Stimulated activated naive CD8-positive, alpha-beta T cell treated with anti-CD3 and anti-CD28 coated beads, Interleukin-15, amount 100 ng/mL, for 72 hours (primary cell): ENCODE measurements at regions not wholly inside any gene's neighbourhood (a gene's known extent, or its start where the extent isn't known, plus 50 kb on each side); places are given as distances from the start of the nearest gene placed in this dataset.

Experiments used
- ATAC-seq: fragments of 150-1000 bp; cut with Tn5 transposase; 2 replicates; pipeline ENCODE4 v1.10.0; 2021; ENCODE audit warnings: mild to moderate bottlenecking, moderate library complexity
- DNase-seq, 2 donors: peaks; one replicate each; pipeline ENCODE4 v3.0.0; 2021 to 2022
- H3K27ac Mint-ChIP-seq, 2 donors: one replicate each; pipeline ENCODE4 v1.8.0; 2022; ENCODE audit warnings: mild to moderate bottlenecking in 2 of 2, mixed read lengths in 2 of 2, moderate library complexity in 2 of 2
- H3K27me3 Mint-ChIP-seq: one replicate; pipeline ENCODE4 v1.8.0; 2022; ENCODE audit warnings: mixed read lengths
- H3K4me1 Mint-ChIP-seq: one replicate; pipeline ENCODE4 v1.8.0; 2022; ENCODE audit warnings: mild to moderate bottlenecking, mixed read lengths
- H3K4me3 Mint-ChIP-seq, 2 donors: one replicate each; pipeline ENCODE4 v1.8.0; 2022; ENCODE audit warnings: mild to moderate bottlenecking in 2 of 2, mixed read lengths in 2 of 2, moderate library complexity in 1 of 2
- H3K9me3 Mint-ChIP-seq, 2 donors: one replicate each; pipeline ENCODE4 v1.8.0; 2022; ENCODE audit warnings: mixed read lengths in 2 of 2

- H3K4me1 Mint-ChIP-seq = no peaks in the 10 kb centered on the region
- DNase-seq = no peak
- H3K4me3 Mint-ChIP-seq = no peak overlapping the region
- peaks cover 44% of the 10 kb centered on the region for H3K27me3 Mint-ChIP-seq
- peak overlapping the region; percentile 14 to 84 for H3K27ac Mint-ChIP-seq
- ATAC-seq = no peak
- H3K9me3 Mint-ChIP-seq = no peaks in the 10 kb centered on the region
Measured at GRCh38 chr7:155865830-155866525, 53.7 kb upstream of the SHH start.

- ATAC-seq (no peak), DNase-seq (no peak)
- no peaks in the 10 kb centered on the region for H3K9me3 Mint-ChIP-seq
- H3K4me3 Mint-ChIP-seq = no peak overlapping the region
- H3K4me1 Mint-ChIP-seq = no peaks in the 10 kb centered on the region
- peaks cover 35% of the 10 kb centered on the region for H3K27me3 Mint-ChIP-seq
- H3K27ac Mint-ChIP-seq = no peak overlapping the region
Measured at GRCh38 chr7:155864991-155865690, 52.9 kb upstream of the SHH start.

GRCh38 chr7:155864271-155864985 is 52.2 kb upstream of the SHH start:
- H3K27ac Mint-ChIP-seq = no peak overlapping the region
- DNase-seq = no peak
- peaks cover 35% of the 10 kb centered on the region for H3K27me3 Mint-ChIP-seq
- no peak for ATAC-seq
- H3K4me1 Mint-ChIP-seq = no peaks in the 10 kb centered on the region
- H3K4me3 Mint-ChIP-seq = no peak overlapping the region
- H3K9me3 Mint-ChIP-seq = no peaks in the 10 kb centered on the region

GRCh38 chr7:155863721-155864151 is 51.5 kb upstream of the SHH start:
- ATAC-seq = no peak
- H3K27ac Mint-ChIP-seq = no peak overlapping the region
- no peaks in the 10 kb centered on the region for H3K9me3 Mint-ChIP-seq
- no peak overlapping the region for H3K4me3 Mint-ChIP-seq
- DNase-seq = no peak
- no peaks in the 10 kb centered on the region for H3K4me1 Mint-ChIP-seq
- H3K27me3 Mint-ChIP-seq = peaks cover 35% of the 10 kb centered on the region

GRCh38 chr7:155862123-155862892 is 50.0 kb upstream of the SHH start:
- DNase-seq (no peak), ATAC-seq (no peak)
- Mint-ChIP-seq H3K4me1 (no peaks in the 10 kb centered on the region), H3K4me3 (no peak overlapping the region), H3K27ac (no peak overlapping the region), H3K9me3 (no peaks in the 10 kb centered on the region), H3K27me3 (peaks cover 35% of the 10 kb centered on the region)
